Esophagus muscularis mucosa (tissue), 4 donors: ENCODE measurements at regions not wholly inside any gene's neighbourhood (a gene's known extent, or its start where the extent isn't known, plus 50 kb on each side); places are given as distances from the start of the nearest gene placed in this dataset.

Source experiments
- CTCF ChIP-seq, 3 experiments: fragments of 200-600 bp in 2 of 3; fragments of 450-650 bp in 1 of 3; sonication (generic) in 2 of 3; IDR thresholded peaks; one replicate each; pipeline ENCODE4 v1.5.1; 2017 to 2019; ENCODE audit warnings: antibody characterized with exemption in 3 of 3, mild to moderate bottlenecking in 2 of 3, moderate library complexity in 1 of 3
- EP300 ChIP-seq: sonication (generic); formaldehyde crosslinking; IDR thresholded peaks from one replicate; pipeline ENCODE4 v1.6.1; 2017; ENCODE audit warnings: antibody characterized with exemption
- POLR2A ChIP-seq: fragments of 450-650 bp; IDR thresholded peaks from one replicate; pipeline ENCODE4 v1.6.1; 2017; ENCODE audit warnings: antibody characterized with exemption, moderate library complexity, mild to moderate bottlenecking, low read depth
- POLR2AphosphoS5 ChIP-seq, 2 donors: sonication (generic); formaldehyde crosslinking; IDR thresholded peaks; one replicate each; pipeline ENCODE4 v1.6.1; 2017; ENCODE audit warnings: antibody characterized with exemption in 2 of 2

- TF ChIP-seq EP300 (no peak), CTCF (IDR thresholded peaks at IDR 0.05) (no peak), POLR2A (no peak), POLR2AphosphoS5 (IDR thresholded peaks at IDR 0.05) (no peak)
Observed at GRCh38 chr19:21617740-21618339, 112.4 kb downstream of the ZNF429 start.
